SK-N-SH treated with all-trans-retinoic acid at 6 μM for 48 hours (cell line): ENCODE measurements at regions not wholly inside any gene's neighbourhood (a gene's known extent, or its start where the extent isn't known, plus 50 kb on each side); places are given as distances from the start of the nearest gene placed in this dataset.

Experiments used
- POU6F1 ChIP-seq: fragments of 250-450 bp; sonication (Bioruptor Pico); IDR thresholded peaks from 2 replicates; pipeline ENCODE4 v1.8.0; 2021; ENCODE audit warnings: low read depth, mild to moderate bottlenecking, moderate library complexity, borderline replicate concordance
- SNAI2 ChIP-seq: fragments of 250-450 bp; sonication (Bioruptor Pico); IDR thresholded peaks from 2 replicates; pipeline ENCODE4 v1.5.0; 2020; ENCODE audit warnings: mild to moderate bottlenecking, moderate library complexity
- ZFP30 ChIP-seq: fragments of 450-650 bp; formaldehyde crosslinking; IDR thresholded peaks from 2 replicates; pipeline ENCODE4 v1.5.0; 2022; ENCODE audit warnings: mild to moderate bottlenecking, moderate library complexity

- no peak for TF ChIP-seq ZFP30 (CRISPR knock-in tag)
- TF ChIP-seq POU6F1, result no peak
- no peak for TF ChIP-seq SNAI2 (CRISPR knock-in tag)
Observed at GRCh38 chr6:130717657-130718056, 109.5 kb upstream of the SMLR1 start.
